MM.1S (cell line): ENCODE measurements at regions not wholly inside any gene's neighbourhood (a gene's known extent, or its start where the extent isn't known, plus 50 kb on each side); places are given as distances from the start of the nearest gene placed in this dataset.

ENCODE experiments used
- EZH2 ChIP-seq: fragments of 300-600 bp; sonication (generic); optimal IDR thresholded peaks from 2 replicates; pipeline ENCODE3; 2017; ENCODE audit warnings: low read depth, mild to moderate bottlenecking, antibody characterized with exemption, low read length, mixed read lengths
- TF ChIP-seq, protein P1 (sequence below): fragments of 300-600 bp; sonication (generic); IDR thresholded peaks from 2 replicates; pipeline ENCODE4 v1.5.1; 2016; ENCODE audit warnings: antibody characterized with exemption, low read length, mixed read lengths

DNA sequence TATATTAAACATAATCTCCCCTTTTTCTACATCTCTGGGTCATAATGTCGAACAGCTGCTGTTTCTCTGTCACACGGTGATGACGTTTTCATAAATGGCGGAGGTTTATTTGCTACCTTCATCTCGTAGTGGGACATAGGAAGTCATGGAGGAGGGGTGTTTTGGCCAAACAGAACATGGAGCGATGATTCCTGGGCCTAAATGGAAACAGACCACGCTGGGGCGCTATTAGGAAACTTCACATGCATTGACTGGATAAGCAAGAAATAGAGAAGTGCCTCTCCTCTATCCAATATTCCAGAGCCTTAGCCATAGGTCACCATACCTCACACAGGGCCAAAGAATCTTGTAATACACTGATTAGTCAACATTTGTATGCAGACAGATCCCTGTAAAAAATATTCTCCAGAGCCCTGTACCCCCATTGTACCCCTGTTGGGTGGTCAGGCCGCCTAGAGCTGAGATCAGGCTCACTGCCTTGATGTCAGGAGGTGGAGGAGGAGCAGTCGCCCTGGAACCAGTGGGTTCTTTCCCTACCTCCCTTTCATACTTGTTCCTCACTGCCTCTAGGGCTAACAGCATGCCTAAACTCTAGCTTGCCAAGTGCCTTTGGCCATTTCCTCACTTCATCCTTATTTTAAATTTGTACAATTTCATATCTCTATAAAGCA is 77.8 kb upstream of the SPIN1 start:
- no peak for TF ChIP-seq EZH2
- TF ChIP-seq, protein P1, sequence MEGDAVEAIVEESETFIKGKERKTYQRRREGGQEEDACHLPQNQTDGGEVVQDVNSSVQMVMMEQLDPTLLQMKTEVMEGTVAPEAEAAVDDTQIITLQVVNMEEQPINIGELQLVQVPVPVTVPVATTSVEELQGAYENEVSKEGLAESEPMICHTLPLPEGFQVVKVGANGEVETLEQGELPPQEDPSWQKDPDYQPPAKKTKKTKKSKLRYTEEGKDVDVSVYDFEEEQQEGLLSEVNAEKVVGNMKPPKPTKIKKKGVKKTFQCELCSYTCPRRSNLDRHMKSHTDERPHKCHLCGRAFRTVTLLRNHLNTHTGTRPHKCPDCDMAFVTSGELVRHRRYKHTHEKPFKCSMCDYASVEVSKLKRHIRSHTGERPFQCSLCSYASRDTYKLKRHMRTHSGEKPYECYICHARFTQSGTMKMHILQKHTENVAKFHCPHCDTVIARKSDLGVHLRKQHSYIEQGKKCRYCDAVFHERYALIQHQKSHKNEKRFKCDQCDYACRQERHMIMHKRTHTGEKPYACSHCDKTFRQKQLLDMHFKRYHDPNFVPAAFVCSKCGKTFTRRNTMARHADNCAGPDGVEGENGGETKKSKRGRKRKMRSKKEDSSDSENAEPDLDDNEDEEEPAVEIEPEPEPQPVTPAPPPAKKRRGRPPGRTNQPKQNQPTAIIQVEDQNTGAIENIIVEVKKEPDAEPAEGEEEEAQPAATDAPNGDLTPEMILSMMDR = no peak
